ENCODE measurements at regions not wholly inside any gene's neighbourhood (a gene's known extent, or its start where the extent isn't known, plus 50 kb on each side); places are given as distances from the start of the nearest gene placed in this dataset.

- DNase-seq = no peak
Measured at GRCh38 chr1:239686386-239686785, 300.0 kb downstream of the CHRM3 start.

- DNase-seq = no peak
Measured at GRCh38 chr1:239696317-239696716, 309.9 kb downstream of the CHRM3 start.

DNA sequence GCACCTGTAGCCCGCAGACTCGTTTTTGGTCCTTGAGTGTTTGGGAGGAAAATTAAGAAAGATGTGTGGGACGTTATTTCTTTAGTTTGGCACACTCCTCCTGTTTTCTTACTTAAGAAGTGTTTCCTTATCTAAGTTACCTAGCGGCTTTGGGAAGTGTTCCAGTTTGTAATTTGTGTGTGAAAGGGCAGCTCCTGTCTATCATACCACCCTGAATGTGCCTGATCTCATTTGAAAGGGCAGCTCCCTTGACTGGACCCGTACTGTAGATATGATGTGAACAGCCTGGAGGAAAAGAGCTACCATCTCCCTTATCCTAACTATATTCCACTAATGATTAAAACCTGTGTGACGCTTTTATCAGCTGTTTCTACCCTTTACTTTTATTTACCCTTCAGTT lies 314.3 kb downstream of the CHRM3 start:
- no peak for DNase-seq

GRCh38 chr1:239703075-239703474 lies 316.7 kb downstream of the CHRM3 start:
- no peak for DNase-seq

- no peak for DNase-seq
Measured at GRCh38 chr1:239706245-239706892, 320.0 kb downstream of the CHRM3 start.

DNA sequence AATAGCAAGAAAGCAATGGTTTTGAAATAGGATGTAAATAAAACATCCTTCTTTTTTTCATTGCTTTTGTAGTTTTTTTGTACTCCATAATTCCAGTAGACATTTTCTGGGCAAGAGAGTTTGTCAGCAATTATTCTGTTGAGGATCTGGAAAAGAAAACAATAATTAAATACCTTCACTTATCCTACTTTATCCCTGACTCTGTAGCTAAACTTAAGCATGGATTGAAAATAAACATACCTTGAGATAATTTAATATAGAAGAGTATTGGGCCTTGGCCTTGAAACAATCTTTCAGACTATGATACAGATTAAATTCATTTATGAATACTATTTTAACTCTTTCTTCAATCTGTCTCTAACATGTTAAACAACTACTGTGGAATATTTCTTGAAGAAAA lies 321.2 kb downstream of the CHRM3 start:
- no peak for DNase-seq

DNA sequence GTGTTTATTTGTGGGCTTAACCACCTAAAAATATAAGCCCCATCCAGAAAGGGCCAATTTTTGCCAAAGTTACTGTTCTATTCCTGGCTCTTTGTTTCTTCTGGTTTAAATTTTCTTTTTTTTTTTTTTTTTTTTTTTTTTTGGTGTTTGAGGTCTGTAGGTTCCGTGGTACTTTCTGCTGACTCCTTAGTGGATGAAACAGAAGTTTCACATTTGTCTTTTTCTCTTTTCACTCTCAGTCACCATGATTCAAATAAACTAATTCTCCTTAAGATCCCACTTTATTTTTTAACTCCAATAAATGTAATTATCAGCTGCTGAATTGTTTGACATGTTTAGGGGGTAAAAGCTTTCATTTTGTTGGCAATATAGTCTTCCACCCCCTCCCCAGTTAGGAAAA lies 322.3 kb downstream of the CHRM3 start:
- no peak for DNase-seq

GRCh38 chr1:239711768-239712167 lies 325.4 kb downstream of the CHRM3 start:
- no peak for DNase-seq

DNA sequence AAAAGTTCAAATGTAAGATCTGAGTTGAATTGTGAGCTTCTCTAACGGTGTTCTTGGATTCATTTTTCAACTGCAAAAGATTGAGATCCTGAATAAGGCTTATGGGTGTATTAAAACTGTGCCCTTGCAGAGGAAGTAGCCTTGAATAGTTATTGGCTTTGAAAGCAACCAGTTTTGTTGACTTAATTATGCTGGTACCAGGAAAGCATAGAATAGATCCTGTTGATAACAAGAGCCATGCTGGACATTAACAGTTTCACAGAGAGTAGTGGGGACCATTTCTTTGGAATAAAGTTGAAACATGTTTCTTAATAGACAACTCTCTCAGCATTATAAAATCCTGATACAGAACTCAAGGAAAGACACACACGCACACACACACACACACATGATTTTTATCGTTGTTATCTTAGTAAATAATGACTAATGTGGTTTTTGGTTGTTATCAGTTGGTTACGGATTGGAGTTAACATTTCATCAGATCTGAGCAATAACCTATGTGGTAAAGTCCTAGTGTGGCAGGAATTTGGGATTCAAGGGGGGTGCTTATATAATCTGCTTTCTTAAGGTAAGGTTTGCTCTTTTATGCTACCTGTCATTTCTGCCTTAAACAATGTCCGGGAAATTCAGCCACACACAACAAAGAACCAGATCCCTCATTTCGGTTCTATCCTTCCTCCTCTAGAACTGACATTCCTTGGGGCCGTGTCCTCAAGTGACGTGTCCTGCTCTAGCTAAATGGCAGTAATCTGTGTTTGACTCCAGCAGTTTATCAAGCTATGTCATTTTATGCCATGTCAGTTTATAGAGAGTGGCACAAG lies 330.9 kb downstream of the CHRM3 start:
- DNase-seq = no peak

DNA sequence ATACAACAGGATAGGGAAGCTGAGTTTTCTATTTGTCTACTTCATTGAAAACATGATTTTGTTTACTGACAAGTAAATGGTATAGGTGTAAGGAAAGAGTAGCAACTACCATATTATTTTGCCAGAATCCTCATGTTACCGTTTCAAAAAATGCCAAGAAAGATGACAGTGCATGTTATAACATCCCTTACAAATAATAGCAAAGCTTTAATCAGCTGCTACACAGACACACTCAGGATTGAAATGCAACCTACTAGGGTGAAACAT lies 331.5 kb downstream of the CHRM3 start:
- no peak for DNase-seq

DNA sequence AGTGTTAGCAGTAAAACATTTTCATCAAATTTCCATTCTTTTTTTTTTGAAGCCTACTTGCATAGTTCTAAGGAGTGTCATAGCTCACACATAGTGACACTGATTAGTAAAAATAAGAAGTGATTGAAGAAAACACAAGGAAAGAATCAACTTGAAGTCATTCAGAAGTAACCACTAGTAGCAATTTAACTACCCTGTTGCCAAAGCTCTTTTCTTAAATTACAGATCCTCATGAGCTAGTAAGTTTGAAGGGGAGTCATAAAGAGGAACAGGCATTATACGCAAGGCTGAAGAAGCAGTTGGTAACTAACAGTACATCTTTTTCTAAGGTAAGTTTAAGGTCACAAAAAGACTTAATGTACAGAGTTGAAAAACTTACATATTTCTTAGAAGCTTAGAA lies 332.2 kb downstream of the CHRM3 start:
- DNase-seq = no peak

DNA sequence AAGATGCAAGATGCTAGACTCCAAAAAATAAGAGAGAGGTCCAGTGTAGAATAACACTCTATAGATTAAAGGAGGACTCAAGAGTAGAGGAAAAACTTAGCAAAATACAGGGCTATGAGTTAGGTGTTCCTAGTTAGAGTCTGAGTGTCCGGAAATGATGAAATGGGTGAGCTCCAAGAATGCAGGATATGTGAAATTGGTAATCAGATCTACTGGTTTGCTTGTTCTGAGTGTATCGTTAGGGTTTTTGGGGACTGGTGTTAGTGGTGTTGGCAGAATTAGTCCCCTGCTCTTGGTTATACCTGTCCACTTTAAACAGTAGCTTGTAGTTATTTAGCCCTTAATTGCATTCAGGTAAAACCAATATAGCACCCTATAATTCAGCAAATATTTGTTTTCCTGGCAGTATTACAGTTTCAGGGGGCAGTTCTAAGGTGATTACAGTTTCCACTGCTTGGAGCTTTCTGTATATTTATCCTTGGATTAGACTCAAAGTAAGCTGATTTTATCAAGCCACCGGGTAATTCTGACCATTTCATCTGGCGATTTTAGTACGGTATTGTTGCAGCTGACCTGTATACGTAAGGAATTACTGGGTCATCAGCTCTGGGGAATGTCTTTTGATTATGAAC lies 332.7 kb downstream of the CHRM3 start:
- DNase-seq = no peak

DNA sequence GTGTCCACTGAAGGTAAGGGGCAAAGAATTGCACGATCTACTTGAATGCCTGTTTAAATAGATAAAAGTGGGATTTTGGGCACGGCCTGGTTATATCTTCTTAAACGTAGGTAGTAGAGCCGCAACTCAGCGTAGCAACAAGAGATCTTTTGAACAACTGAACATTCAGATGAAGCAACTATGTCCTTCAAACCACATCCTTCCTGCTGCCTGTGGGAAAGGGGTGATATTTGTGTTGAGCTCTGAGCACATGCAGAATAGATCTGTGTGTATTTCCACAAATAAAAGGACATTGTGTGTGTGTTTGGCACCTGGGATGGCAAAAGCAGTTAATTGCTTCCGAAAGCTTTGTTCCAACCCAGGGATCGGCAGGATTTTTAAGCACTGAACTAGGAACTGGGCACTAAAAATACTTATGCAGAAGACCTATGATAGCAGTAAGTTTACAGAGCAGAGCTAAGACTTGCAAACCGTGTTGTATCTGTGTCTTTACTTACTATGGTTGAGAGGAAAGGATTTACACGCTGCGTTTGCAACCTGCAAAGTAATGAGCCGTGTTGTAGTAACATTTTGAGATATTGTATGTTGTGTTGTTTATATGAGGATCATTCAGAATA lies 333.4 kb downstream of the CHRM3 start:
- DNase-seq = no peak

DNA sequence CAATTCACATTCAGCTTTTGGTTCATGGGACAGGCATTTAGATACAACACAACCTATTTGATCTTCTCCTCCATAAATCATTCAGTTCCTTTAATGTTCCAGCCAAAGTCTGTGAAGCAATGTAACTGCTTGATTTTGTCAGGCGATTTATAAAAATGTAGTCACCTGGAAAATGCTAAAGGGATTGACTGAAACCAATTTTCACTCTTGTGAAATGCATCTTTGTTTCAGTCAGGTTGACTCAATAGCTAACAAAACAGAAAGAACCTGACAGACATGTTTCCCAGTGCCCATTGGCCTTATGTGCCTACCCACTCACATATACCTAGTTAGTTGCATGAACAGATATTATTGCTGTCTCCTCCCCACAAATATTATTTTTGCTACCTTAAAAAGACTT lies 335.7 kb downstream of the CHRM3 start:
- DNase-seq = no peak

GRCh38 chr1:239723776-239724367 lies 337.5 kb downstream of the CHRM3 start:
- DNase-seq = no peak

- no peak for DNase-seq
Measured at GRCh38 chr1:239725371-239725770, 339.0 kb downstream of the CHRM3 start.

DNA sequence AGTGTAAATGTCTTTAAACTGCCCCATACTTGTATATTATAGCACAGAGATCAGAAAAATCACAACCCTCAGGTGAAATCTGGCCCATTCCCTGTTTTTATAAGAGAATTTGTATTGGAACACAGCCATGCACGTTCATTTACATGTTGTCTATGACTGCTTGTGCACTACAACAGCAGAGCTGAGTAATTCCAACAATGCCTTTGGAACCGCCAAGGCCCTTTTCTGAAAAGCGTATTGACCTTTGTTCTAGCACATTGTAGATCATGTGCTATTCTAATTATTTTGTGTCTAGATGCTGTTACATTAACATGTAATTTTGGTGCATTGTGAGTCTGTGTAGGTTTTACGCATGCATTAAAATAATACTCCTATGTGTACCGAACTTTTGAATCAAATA lies 339.6 kb downstream of the CHRM3 start:
- no peak for DNase-seq

- no peak for DNase-seq
Measured at GRCh38 chr1:239730378-239730777, 344.0 kb downstream of the CHRM3 start.

GRCh38 chr1:239731082-239731748 lies 344.8 kb downstream of the CHRM3 start:
- DNase-seq = no peak

- no peak for DNase-seq
Measured at GRCh38 chr1:239732770-239733169, 346.4 kb downstream of the CHRM3 start.

GRCh38 chr1:239733995-239734394 lies 347.6 kb downstream of the CHRM3 start:
- no peak for DNase-seq

DNA sequence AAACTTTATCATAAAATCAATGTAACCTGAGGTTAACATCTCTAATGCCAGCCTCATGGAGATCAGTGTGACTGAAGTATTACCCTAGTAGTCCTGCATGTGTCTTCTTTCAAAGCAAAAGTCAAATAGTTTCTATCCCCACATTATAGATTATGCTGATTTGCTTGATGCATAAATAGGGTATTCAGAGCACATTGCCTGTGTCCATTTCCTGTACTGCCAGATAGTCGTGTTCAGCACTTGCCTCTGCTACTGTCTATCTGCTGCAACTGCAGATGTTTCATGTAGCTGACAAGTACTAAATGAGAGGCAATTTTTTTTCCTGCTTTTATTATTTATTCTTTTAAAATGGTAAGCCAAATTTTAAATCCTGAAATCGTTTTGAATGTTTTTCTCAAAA lies 348.7 kb downstream of the CHRM3 start:
- DNase-seq = no peak

GRCh38 chr1:239736479-239736878 lies 350.1 kb downstream of the CHRM3 start:
- DNase-seq = no peak

All from NCI-H524 (cell line).